Transverse colon (tissue), 4 donors: ENCODE measurements at regions not wholly inside any gene's neighbourhood (a gene's known extent, or its start where the extent isn't known, plus 50 kb on each side); places are given as distances from the start of the nearest gene placed in this dataset.

ENCODE experiments used
- DNase-seq: peaks from one replicate; pipeline ENCODE4 v3.0.0-alpha.2; 2019
- H3K27ac ChIP-seq, 4 donors: fragments of 200-600 bp; sonication (generic); 2 replicates each; pipeline ENCODE4 v1.5.1; 2016 to 2018; ENCODE audit warnings: inconsistent platforms in 4 of 4
- H3K27me3 ChIP-seq: fragments of 200-600 bp; sonication (generic); 2 replicates; pipeline ENCODE4 v1.5.1; 2017; ENCODE audit warnings: inconsistent platforms
- H3K36me3 ChIP-seq, 4 donors: fragments of 200-600 bp; sonication (generic); 2 replicates each; pipeline ENCODE4 v1.5.1; 2017 to 2019; ENCODE audit warnings: inconsistent platforms in 4 of 4
- H3K4me1 ChIP-seq, 4 donors: fragments of 200-600 bp; sonication (generic); 2 replicates each; pipeline ENCODE4 v1.5.1; 2017 to 2020; ENCODE audit warnings: inconsistent platforms in 4 of 4
- H3K4me3 ChIP-seq, 4 donors: fragments of 200-600 bp; sonication (generic); 1 replicate in 1 of 4; 2 replicates in 3 of 4; pipeline versions ENCODE4 v1.5.1 to v1.6.1; 2017 to 2019; ENCODE audit warnings: inconsistent platforms in 4 of 4
- H3K9me3 ChIP-seq, 2 donors: fragments of 200-600 bp; sonication (generic); 2 replicates each; pipeline ENCODE4 v1.5.1; 2017 to 2019; ENCODE audit warnings: inconsistent platforms in 2 of 2
- EP300 ChIP-seq: sonication (generic); formaldehyde crosslinking; IDR thresholded peaks from one replicate; pipeline ENCODE4 v1.6.1; 2017; ENCODE audit warnings: antibody characterized with exemption, low read depth
- POLR2A ChIP-seq: fragments of 450-650 bp; IDR thresholded peaks from one replicate; pipeline ENCODE4 v1.6.1; 2016; ENCODE audit warnings: antibody characterized with exemption, mild to moderate bottlenecking, moderate library complexity
- POLR2AphosphoS5 ChIP-seq, 3 donors: sonication (generic); formaldehyde crosslinking; IDR thresholded peaks; one replicate each; pipeline ENCODE4 v1.6.1; 2016; ENCODE audit warnings: antibody characterized with exemption in 3 of 3
- WGBS, 2 donors: methylation state at CpG; one replicate each; pipeline ENCODE4 v1.1.5; 2018; ENCODE audit warnings: low coverage in 1 of 2; 5-methylcytosine and 5-hydroxymethylcytosine counted together
- in situ Hi-C, 4 donors: fragments of 200-750 bp; cut with MboI; loops; one replicate each; pipeline versions ENCODE4 v1.15.0 to v1.15.1; 2017; ENCODE audit warnings: low sequenced_read_pairs in 3 of 4, low pct_ligation_motif_present in 1 of 4, low pct_unique_long_range_greater_than_20kb in 1 of 4
- intact Hi-C: fragments of 100-400 bp; cut with DNase I; formaldehyde crosslinking; loops from one replicate; pipeline ENCODE4 v1.15.1; 2023; ENCODE audit warnings: low total_unique reads
- TF ChIP-seq, protein P1 (sequence below), 5 experiments: fragments of 200-600 bp in 3 of 5; fragments of 450-650 bp in 2 of 5; sonication (generic) in 3 of 5; IDR thresholded peaks; 1 replicate in 2 of 5; 2 replicates in 3 of 5; pipeline ENCODE4 v1.5.1; 2016 to 2017; ENCODE audit warnings: antibody characterized with exemption in 5 of 5, inconsistent platforms in 3 of 5, mild to moderate bottlenecking in 2 of 5, moderate library complexity in 1 of 5

DNA sequence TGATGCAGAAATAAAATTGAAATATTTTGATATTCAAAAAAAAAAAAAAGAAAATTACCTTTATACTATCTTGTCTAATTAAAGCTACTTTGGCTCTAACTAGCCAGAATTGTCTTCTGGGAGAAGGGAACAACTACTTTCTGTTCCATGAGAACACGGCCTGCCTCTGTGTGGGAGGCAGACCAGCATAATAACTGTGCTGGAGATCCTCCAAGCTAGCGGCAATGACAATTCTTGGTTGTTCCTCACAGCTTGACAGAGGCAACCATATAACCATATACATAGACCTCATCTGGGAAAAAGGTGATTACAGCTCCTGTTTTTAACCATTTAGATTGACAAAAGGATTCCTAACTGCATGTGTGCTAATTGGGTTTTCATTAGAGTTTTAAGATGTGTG is 95.7 kb downstream of the RBMX2 start:
- intact Hi-C loops (no loop called here), in situ Hi-C loops (no loop called here)
- DNase-seq, result no peak
- no peaks in the 10 kb centered on the region for H3K36me3 ChIP-seq
- H3K4me1 ChIP-seq, result no peaks in the 10 kb centered on the region
- H3K4me3 ChIP-seq, result no peak overlapping the region
- WGBS, 2 donors, result 14 to 46% methylated on average over 1 to 2 of the region's 2 CpGs
- TF ChIP-seq EP300 (no peak), POLR2AphosphoS5 (IDR thresholded peaks at IDR 0.05) (no peak), POLR2A (no peak)
- TF ChIP-seq, protein P1, sequence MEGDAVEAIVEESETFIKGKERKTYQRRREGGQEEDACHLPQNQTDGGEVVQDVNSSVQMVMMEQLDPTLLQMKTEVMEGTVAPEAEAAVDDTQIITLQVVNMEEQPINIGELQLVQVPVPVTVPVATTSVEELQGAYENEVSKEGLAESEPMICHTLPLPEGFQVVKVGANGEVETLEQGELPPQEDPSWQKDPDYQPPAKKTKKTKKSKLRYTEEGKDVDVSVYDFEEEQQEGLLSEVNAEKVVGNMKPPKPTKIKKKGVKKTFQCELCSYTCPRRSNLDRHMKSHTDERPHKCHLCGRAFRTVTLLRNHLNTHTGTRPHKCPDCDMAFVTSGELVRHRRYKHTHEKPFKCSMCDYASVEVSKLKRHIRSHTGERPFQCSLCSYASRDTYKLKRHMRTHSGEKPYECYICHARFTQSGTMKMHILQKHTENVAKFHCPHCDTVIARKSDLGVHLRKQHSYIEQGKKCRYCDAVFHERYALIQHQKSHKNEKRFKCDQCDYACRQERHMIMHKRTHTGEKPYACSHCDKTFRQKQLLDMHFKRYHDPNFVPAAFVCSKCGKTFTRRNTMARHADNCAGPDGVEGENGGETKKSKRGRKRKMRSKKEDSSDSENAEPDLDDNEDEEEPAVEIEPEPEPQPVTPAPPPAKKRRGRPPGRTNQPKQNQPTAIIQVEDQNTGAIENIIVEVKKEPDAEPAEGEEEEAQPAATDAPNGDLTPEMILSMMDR (IDR thresholded peaks at IDR 0.05), result no peak
- H3K9me3 ChIP-seq, result no peaks in the 10 kb centered on the region
- H3K27ac ChIP-seq, result no peak overlapping the region
- no peaks in the 10 kb centered on the region for H3K27me3 ChIP-seq

DNA sequence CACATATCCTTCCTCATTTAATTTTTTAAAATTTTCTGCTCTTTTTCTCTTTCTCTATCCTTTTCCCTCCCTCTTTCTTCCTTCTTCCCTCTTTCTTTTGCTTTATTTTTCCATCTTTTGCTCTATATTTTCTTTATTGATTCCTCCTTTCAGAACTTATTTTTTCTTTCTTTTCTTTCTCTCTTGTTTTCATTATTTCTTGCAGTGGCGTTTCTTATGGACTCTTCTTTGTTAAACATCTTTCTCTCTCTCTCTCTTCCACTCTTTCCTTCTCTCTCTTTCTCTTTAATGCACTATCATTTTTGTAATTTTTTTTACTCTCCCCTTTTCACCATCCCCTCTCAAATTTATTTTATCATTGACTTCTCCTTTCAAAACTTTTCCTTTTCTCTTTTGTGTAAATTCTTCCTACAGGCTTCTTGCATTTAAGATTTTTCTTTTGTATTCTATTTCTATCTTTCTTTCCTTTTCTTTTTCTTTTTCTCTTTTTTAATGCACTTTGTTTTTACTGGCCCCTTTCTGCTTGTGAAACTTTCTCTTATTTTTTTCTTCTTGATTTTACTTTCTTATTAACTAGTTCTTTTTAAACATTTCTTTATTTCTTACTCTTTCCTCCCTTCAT is 97.0 kb downstream of the RBMX2 start:
- Histone ChIP-seq H3K4me1 (no peaks in the 10 kb centered on the region), H3K27me3 (no peaks in the 10 kb centered on the region), H3K9me3 (no peaks in the 10 kb centered on the region), H3K27ac (no peak overlapping the region), H3K36me3 (no peaks in the 10 kb centered on the region), H3K4me3 (no peak overlapping the region)
- TF ChIP-seq EP300 (no peak), POLR2A (no peak), POLR2AphosphoS5 (IDR thresholded peaks at IDR 0.05) (no peak)
- TF ChIP-seq, protein P1 (IDR thresholded peaks at IDR 0.05), result no peak
- in situ Hi-C loops, result no loop called here
- intact Hi-C loops, result no loop called here
- DNase-seq, result no peak
- WGBS, 2 donors, result 80% methylated on average over 1 of the region's 1 CpG; no CpG with 5 or more reads in 1 of the 2 donors

DNA sequence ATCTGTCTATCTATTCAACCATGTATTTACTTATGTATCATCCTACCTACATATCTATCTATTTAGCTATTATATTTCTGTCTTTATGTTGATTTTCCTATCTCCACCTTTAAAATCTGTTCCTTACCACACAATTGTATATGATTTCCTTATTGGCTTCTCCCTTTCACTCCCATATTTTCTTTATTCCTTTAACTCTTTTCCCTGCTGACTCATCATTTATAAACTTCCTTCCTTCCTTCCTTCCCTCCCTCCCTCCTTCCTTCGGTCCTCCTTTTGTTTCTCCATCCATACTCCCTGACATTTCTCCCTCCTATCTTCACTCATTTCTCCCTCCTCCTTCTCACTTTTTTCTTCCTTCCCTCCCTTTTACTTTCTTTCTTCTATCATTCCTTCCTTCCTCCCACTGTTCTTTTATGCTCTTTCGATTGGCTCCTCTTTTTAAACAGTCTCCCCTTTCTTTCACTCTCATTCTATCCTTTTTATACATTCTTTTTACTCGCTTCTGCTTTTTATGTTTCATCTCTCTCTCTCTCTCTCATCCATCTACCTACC is 100.3 kb downstream of the RBMX2 start:
- intact Hi-C loops (no loop called here), in situ Hi-C loops (no loop called here)
- DNase-seq, result no peak
- Histone ChIP-seq H3K4me1 (no peaks in the 10 kb centered on the region), H3K27me3 (no peaks in the 10 kb centered on the region), H3K27ac (no peak overlapping the region), H3K36me3 (no peaks in the 10 kb centered on the region), H3K4me3 (no peak overlapping the region), H3K9me3 (no peaks in the 10 kb centered on the region)
- TF ChIP-seq POLR2AphosphoS5 (IDR thresholded peaks at IDR 0.05) (no peak), POLR2A (no peak), EP300 (no peak)
- TF ChIP-seq, protein P1 (IDR thresholded peaks at IDR 0.05), result no peak
- WGBS, 2 donors, result 67 to 80% methylated on average over 1 to 3 of the region's 3 CpGs

DNA sequence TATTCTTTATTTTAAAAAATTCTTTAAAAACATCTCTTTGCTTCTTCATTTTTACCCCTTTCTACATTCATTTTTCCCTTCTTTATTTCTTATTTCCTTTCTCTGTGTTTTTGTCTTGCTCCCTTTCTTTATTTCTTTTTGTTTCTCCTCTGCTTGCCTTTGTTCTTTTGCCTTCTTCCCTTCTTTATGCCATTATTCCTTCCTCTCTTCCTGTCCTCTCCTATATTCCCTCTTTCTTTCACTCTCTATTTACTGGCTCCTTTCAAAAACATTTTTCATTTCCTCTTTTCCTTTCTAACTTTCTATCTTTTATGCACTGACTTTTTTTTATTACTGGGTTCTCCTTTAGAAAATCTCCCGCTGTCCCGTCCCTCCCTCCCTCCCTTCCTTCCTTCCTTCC is 102.2 kb downstream of the RBMX2 start:
- WGBS, 2 donors, result 94% methylated on average over 2 of the region's 2 CpGs; no CpG with 5 or more reads in 1 of the 2 donors
- Histone ChIP-seq H3K4me3 (no peak overlapping the region), H3K27me3 (no peaks in the 10 kb centered on the region), H3K4me1 (no peaks in the 10 kb centered on the region), H3K9me3 (no peaks in the 10 kb centered on the region), H3K27ac (no peak overlapping the region), H3K36me3 (no peaks in the 10 kb centered on the region)
- in situ Hi-C loops, result no loop called here
- intact Hi-C loops, result no loop called here
- TF ChIP-seq POLR2A (no peak), POLR2AphosphoS5 (IDR thresholded peaks at IDR 0.05) (no peak)
- TF ChIP-seq, protein P1 (IDR thresholded peaks at IDR 0.05), result no peak
- DNase-seq, result no peak
